22Rv1 (cell line): ENCODE measurements at regions not wholly inside any gene's neighbourhood (a gene's known extent, or its start where the extent isn't known, plus 50 kb on each side); places are given as distances from the start of the nearest gene placed in this dataset.

Experiments
- H3K27ac ChIP-seq: fragments of 450-650 bp; 2 replicates; pipeline ENCODE4 v1.5.1; 2017
- ZFX ChIP-seq: fragments of 450-650 bp; IDR thresholded peaks from 2 replicates; pipeline ENCODE4 v1.6.1; 2017; ENCODE audit warnings: antibody characterized with exemption, borderline replicate concordance
- TF ChIP-seq, protein P1 (sequence below): fragments of 450-650 bp; IDR thresholded peaks from 2 replicates; pipeline ENCODE4 v1.5.1; 2017; ENCODE audit warnings: mild to moderate bottlenecking

DNA sequence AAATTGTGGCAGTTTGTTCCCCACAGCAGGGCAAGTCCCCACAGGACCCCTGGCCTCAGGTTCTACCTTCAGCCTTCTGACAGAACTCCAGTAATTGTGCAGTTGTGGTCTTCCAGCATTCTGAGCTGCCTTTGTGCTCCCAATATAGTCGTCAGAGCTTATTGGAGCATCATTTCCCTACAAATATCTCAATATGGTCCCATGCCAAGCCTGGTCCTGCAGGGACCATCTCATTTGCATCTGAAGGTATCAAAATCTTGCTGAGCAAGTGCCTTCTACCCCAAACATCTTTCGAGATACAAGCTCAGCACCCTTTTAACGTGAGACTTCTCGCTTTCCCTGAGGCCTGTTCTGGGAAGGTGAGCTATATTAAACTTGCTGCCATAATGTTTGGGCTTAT, 333.9 kb upstream of the CDH11 start:
- no peak for TF ChIP-seq ZFX
- TF ChIP-seq, protein P1, sequence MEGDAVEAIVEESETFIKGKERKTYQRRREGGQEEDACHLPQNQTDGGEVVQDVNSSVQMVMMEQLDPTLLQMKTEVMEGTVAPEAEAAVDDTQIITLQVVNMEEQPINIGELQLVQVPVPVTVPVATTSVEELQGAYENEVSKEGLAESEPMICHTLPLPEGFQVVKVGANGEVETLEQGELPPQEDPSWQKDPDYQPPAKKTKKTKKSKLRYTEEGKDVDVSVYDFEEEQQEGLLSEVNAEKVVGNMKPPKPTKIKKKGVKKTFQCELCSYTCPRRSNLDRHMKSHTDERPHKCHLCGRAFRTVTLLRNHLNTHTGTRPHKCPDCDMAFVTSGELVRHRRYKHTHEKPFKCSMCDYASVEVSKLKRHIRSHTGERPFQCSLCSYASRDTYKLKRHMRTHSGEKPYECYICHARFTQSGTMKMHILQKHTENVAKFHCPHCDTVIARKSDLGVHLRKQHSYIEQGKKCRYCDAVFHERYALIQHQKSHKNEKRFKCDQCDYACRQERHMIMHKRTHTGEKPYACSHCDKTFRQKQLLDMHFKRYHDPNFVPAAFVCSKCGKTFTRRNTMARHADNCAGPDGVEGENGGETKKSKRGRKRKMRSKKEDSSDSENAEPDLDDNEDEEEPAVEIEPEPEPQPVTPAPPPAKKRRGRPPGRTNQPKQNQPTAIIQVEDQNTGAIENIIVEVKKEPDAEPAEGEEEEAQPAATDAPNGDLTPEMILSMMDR, result no peak
- H3K27ac ChIP-seq, result no peak overlapping the region

DNA sequence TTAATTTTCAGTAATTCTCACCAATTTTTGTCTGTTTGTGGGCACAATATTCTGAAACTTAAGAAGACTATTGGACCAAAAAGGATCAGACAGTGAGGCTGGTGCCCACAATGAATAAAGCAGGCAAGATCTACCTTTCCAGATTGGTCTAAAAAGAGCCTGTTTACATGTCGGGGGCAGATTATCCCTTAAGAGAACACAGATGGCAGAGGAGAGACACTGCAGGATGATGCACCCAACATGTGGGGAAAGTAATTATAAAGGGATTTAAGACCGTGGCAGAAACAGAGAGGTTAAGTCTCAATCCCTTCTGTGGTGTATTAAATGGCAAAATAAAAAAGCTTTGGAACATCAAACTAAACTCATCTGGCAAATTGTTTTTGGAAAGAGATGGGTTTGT, 331.8 kb upstream of the CDH11 start:
- no peak for TF ChIP-seq ZFX
- TF ChIP-seq, protein P1, result no peak
- no peak overlapping the region for H3K27ac ChIP-seq

DNA sequence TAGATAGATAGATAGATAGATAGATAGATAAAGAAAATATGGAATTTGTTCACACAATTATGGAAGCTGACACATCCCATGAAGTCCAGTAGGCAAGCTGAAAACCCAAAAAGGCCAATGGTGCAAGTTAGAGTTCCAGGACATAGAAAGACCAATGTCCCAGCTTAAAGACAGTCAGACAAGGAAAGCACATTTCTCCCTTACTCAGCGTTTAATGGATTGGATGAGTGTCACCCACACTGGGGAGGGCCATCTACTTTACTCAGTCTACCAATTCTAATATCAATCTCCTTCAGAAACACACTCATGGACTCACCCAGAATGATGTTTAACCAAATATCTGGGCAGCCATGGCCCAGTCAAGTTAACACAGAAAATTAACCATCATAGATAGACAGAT, 327.7 kb upstream of the CDH11 start:
- no peak overlapping the region for H3K27ac ChIP-seq
- no peak for TF ChIP-seq ZFX
- TF ChIP-seq, protein P1, result no peak

DNA sequence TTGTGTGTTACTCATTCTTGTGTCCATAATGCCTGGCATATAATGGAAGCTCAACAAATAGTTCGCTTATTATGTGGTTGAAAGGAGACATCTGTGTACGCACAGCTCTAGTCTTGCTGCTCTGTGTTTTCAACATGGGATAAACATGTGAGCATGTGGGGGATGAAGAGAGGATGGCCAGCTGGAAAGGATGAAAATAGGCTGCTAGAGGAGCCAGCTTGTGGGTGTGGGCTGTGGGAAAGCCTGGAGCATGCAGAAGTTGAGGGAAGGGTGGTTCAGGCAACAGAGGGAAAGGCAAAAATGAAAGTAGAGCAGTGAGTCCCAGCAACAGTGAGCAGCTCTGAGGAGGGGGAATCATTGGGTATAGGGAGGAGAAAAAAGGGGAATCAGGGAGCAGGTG, 324.6 kb upstream of the CDH11 start:
- no peak overlapping the region for H3K27ac ChIP-seq

DNA sequence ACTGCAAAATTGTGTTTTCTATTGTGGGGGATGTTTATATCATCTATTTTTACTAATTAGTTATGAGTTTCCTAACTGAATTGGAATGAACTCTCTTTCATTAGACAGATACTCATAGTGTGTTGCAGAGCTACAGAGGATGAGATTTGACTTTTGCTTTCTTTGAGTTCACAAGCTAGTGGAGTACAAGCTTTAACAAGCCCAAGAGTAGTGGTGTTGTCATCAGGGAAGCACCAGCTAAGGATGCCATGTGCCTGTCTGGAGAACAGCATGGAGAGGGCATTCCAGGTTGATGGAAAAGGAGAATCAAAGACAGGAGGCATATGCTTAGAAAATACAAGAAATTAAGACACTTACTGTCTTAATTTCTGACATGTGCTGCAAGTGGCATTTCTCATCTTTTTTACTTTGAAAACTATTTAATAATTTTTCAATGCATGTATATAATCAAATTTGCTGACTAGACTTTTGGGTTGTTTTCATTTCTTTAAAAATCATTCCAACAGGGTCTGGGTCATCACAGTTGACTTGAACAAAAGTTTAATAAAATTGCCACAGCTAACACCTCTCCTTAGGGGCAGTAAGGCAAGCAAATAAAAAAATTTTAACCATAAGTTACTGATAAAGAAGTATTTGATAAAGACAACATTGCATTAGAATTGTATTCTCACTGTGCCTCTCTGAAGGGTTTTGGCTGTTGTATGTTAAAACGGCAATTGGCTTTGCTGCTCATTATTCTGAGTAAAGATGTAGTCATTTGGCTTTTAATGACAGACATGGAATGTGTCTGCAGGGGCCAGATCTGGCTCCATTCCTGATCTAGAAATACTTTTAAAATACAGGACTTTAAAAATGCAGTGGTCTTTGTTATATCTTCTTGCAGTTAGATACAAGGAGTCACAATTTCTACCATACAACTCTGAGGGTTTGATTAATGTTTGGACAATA, 323.7 kb upstream of the CDH11 start:
- TF ChIP-seq, protein P1, result no peak
- no peak for TF ChIP-seq ZFX
- no peak overlapping the region for H3K27ac ChIP-seq

More for the DNA sequence above, 324.6 kb upstream of the CDH11 start:
- TF ChIP-seq ZFX, result no peak
- TF ChIP-seq, protein P1, result no peak

DNA sequence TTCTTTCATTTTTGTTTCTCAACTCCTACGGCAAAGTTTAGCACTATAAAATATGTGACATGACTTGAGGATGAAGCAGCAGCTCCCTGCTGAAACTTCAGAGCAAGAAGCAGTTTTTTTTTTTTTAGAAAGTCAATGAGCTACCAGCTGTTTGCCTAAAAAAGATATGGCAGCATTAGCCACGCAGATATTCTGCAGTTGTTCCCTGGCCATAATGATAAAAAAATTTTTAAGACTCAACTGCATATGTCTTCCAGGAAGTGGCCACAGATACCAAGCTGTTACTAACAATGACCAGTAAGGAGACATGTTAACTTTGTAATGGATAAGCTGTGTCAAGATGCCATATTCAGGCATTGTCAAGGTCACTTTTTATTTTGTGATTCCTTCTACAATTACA, 319.6 kb upstream of the CDH11 start:
- H3K27ac ChIP-seq, result no peak overlapping the region
- no peak for TF ChIP-seq ZFX
- TF ChIP-seq, protein P1, result no peak

DNA sequence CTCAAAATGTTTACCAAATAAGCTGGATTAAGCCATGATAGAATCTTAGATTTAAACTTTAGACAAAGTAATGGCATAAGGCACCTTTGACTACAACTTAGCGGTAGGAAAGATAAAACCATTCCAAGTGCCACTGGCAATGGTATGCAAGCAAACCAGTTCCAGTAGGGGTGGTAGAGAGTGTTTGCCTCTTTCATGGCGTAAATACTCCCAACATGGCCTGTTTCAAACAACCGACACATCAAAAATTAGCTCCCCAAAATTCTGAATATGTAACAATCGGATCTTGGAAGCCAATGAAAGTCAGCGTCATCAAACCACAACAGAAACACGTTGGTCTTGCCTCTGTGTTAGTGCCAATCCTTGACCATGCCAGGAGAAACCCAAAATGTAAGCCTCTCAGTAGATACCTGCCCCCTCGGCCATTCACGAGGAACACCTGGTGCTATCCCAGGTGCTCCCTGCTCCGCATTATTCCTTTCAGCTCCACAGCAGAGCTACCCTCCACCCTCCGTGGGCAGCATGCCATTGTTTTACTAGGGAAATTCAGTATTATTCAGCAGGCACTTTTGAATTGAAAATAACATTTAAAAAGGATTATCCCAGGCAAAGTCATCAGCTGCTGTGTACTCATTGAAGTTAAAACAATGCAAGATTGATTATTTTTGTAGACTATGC, 307.8 kb upstream of the CDH11 start:
- TF ChIP-seq, protein P1, result no peak
- TF ChIP-seq ZFX, result no peak
- no peak overlapping the region for H3K27ac ChIP-seq
